Inflammatory macrophage treated with lipopolysaccharide for 1 hour (primary cell): ENCODE measurements at regions not wholly inside any gene's neighbourhood (a gene's known extent, or its start where the extent isn't known, plus 50 kb on each side); places are given as distances from the start of the nearest gene placed in this dataset.

Experiments
- DNase-seq, 2 donors: peaks; one replicate each; pipeline ENCODE4 v3.0.0-alpha.2; 2020 to 2022

DNA sequence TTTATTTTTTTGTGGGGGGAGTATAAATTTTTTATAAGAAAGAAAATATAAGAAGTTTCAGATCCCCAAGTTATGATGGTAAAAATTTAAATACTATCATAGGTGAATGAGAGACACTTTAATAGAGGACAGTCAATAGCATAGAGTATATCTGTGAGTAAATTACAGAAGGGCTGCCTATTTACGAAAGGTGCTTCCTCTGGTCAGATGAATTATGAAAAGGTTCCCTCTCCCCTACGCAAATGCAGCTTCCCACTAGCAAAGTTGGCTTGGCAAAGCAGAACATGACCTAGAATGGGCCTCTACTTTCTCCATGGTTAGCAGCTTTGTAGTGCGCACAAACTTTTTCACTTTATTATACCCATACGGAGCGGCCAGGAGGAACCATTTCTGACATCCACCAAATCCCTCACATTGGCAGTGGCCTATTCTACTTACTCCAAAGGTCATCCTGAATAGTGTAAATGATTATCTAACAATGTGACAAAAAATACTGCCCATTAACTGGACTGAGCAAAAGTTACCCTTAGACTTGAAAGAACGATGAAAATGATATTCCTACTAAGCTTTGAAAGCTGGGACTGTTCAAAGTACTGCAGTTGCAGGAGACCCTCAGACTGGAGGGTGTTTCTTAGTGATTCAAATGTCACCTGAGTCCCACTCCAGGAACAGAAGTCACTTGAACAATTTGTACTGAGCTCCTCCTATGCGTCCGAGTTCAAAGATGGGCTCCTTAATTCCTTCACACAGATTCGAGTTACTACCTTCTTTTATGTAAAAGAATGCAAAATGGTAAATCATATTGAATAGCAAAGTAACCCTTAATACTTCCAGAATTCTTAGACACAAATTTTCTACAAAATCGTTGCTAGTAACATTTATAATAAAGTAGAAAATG, 148.5 kb downstream of the NOL4 start:
- DNase-seq: no peak

DNA sequence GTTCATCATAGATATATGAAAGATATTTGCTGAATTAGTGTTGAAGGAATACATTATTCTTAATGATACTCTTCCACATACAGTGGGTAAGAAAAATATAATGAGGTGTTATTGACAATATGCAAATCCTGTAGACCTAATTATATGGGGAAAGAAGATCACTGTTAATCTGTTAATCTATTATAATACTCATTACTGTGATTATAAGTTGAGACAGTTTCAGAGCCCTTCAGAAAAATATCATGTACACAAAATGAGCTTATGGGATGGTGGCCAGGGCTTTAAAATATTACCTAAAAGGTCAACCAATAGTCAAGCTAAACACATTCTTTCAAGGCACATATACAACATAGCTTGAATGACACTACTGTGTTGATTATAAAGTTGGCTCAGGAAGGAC, 163.5 kb downstream of the NOL4 start:
- no peak for DNase-seq

DNA sequence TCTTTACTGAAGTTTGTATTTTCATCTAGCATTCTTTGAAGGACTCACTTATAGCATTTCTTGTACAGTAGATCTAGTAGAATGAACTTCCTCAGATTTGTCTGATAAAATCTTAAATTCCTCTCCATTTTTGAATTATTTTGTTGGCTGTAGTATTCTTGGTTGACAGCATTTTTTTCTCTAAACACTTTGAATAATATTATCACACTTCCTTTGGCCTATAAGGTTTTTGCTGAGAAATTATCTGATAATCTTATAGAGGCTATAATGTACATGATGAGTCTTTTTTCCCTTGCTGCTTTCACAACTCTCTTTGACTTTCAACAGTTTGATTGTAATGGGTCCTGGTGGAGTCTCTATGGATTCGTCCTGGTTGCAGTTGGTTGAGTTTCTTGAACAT, 169.5 kb downstream of the NOL4 start:
- no peak for DNase-seq

DNA sequence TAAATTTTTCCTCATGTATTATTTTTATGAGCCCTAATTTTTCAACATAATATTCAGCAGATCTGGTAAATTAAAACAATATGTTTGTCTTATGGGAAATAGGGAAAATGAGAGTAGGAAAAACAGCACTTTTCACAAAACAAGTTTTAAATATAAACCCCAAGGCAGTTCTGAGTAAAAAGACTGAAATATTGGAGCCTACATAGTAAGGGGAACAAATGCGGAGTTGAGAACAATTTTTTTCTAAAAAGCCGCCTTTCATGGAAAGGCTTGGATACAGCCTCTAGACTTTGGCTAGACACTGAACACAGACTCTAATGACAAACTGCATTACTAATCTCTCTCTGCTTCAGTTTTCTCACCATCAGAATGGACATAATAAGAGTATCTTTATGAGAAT, 174.1 kb downstream of the NOL4 start:
- no peak for DNase-seq

DNA sequence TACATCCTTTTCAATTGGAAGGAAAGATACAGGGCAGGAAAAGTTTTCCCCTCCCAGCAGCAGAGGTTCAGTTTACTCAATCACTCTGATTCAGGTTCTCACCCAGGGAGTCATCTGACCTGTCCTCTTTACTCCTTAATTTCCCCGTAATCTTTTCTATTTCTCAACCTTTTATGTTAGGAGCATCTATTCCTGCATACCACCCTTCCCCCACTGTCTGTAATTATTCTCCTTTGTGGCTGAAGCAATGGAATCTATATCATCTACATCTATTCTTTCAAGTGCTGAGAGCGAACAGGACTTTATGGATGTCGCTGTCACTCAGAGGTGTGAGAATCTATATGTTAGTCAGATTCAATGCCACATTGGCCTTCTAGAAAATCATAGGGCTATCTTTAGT, 175.2 kb downstream of the NOL4 start:
- no peak for DNase-seq

DNA sequence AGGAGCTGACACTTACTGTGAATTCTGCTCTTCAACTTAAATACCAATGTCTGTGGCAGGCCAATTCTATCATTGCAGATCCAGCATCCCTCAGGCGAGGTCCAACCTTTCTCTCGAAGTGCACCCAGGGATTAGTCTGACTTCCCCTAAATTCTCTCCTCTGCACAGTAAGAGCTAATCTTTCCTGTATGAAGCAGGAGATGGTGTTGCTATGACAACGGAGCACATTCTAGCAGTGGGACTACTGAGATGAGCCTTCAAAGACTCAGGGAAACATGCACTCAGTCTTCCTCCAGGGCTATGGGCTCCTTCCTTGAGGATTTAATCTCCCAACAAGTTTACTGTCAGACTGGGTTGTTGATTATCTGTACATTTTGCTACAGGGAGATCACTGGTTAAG, 176.3 kb downstream of the NOL4 start:
- DNase-seq: no peak

DNA sequence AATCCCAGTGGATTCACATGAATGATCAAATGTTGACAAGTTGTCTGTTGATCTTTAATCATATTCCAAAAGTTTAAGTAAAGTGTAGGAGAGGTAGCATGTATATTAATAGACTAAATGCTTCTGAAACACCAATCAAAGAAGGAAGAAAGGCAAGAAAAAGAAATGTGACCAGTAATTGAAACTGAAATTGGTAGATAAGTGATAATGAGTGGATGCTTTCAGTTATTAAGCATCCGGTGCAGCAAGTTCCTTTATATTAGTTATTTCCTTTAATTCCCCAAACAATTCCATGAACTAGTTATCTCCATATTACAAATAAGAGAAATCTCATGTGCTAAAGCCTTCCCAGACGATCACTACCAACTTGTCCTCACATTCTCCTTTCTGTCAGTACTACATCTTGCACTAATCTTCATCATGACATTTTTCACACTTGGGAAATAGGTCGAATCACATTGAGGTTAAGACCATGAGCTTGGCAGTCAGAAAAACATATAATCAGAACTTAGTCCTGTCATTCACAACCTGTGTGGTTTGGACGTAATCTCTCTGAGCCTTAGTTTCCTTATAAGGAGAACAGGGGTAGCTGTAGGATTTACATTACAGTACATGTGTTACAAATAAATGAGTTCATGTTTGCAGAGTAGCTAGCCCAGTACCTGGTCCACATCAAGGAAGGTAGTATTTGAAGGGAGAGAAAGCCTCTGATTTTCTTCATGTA, 182.1 kb downstream of the NOL4 start:
- no peak for DNase-seq

DNA sequence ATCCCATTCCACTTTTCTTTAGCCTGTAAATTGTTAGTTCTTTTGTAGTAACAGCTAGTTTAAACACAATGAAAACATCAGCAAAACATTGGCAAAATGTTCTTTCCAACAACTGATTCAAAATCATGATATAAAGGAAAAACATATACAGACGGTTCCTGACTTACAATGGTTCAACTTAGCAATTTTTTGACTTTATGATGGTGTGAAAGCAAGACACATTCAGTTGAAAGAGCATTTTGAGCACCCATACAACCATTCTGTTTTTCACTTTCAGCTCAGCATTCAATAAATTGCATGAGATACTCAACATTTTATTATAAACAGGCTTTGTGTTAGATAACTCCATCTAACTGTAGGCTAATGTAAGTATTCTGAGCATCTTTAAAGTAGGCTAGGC, 185.1 kb downstream of the NOL4 start:
- no peak for DNase-seq

DNA sequence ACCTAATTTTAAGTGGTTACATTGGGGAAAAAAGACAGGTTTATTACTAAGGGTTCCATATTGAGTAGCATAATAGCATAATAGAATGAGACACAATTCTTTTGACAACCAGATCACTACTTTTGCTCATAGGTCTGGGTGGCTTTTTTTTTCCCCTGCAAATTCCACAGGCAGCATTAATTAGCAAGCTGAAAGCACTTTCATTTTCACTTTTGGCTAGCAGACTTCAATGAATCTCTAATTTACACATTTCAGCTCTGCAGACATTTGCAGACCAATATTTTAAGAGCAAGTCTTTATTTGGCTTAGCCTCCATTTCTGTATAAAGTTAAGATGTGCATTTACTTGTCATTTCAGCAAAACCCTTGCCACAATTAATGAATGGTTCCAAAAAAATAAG, 185.5 kb downstream of the NOL4 start:
- no peak for DNase-seq

DNA sequence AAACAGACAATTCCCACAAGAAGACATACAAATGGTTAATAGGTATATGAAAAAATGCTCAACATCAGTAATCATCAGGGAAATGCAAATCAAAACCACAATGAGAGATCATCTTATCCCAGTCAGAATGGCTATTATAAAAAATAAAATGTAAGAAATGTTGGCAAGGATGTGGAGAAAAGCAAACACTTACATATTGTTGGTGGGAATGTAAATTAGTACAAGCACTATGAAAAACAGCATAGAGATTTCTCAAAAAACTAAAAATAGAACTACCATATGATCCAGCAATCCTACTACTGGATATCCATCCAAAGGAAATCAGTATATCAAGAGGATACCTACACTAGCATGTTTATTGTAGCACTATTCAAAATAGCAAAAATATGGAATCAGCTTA, 186.6 kb downstream of the NOL4 start:
- no peak for DNase-seq

DNA sequence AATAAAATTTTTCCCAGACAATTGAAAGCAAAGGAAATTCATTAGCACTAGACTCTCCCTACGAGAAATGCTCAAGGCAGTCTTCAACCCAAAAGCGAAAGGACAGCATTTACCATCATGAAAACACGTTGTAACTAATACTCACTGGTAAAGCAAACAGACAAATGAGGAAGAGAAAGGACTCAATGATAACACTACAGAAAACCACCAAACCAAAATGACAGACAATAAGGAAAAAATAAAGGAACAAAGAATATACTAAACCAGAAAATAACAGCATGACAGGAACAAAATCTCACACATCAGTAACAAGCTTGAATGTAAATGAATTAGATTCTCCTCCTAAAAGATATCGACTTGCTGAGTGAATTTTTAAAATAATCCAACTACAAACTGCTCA, 190.7 kb downstream of the NOL4 start:
- DNase-seq: no peak

DNA sequence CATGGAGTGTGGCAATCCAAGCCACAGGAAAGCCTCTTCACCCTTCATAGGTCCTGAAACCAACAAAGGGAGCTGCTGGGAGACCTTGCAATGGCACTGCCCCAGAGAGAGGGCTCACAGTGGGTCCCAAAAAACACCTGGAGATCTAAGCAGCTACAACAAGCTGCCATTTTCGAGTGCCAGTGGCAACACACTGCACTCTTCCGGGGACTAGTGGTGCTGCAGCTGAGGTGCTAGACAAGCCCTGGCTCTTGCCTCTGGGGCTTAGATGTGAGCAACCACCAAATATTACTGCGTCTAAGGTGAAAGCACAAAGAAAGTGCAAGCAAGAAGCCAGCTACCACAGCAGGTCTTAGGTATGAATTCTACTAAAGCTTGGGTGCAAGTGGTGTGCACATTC, 192.9 kb downstream of the NOL4 start:
- DNase-seq: no peak

DNA sequence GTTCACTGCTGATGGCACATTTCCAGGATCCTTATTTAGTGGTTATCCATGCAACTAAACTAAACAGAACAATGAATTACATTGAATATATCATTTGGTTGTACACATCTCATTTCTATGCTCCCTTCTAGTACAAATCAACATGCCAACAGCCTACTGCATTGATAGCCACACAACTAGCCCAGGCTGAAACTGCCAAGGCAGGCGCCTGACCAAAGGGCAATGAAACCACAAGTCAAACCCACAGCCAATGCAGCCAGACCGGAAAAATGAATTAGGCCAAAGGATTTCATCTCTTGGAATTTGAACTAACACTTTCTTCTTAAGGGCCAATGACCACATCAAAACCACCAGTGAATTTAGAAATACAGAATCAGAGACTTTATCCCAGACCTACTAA, 196.4 kb downstream of the NOL4 start:
- DNase-seq: no peak

DNA sequence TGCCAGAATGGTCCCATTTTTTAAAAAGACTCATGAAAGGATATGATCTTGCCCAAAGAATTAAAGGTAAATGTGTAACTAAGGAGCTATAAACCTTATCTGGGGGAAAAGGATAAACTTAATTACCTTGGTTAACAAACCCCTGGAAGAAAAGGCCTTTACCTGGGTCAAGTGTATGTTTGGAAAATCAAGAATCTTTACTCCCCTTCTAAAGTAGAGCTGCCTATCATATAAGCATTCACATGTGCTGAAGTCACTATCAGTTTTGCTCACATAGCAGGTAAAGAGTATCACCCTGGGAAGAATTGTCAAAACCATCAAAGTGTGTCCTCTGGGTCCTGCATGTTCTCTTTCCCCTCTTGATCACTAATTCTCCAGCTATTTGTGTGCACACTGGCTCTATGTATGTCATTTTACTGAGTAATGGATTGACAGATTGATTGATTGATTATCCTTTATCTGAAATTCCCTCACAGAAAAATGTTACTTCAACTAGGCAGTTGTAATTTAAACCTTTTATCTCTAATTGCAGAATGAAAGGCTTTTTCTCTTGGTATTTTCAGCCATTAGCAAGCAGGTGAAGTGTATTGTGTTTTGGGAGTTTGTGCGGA, 199.4 kb downstream of the NOL4 start:
- DNase-seq: no peak

DNA sequence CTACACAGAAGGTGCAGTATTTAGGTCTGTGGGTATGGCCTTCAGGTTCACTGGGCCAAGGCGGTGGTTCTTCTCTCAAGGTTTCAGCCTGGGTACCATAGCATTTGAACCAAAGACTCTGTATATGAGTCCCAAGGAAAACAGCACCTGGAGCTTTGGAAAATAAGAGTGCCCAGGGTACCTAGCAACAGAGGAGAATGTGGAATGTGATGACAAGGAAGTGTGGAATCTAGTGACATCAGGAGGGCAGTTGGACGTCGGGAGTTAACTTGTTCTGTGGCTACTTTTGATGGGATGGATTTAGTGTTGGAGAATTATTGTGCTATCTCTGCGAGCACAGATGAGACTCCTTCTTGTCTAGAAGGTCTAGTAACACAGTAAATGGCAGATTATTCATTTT, 201.2 kb downstream of the NOL4 start:
- DNase-seq: no peak

DNA sequence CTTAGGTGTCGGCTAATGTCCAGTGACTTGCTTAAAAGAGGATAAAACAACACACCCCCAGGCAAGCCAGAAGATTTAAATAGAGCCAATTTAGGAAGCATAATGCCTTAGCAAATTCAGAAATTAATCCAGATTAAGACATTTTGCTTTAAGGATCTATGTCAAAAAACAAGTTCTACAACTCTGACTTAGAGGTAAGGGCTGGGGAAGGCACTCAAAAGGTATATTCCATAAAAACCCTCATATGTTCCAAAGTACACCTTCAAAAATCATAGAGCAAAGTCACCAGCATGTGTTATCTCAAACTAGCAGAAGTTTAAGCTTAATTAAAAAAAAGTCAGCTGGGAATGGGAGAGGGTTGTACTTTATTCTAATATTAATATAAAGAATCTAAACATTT, 206.4 kb downstream of the NOL4 start:
- DNase-seq: no peak

DNA sequence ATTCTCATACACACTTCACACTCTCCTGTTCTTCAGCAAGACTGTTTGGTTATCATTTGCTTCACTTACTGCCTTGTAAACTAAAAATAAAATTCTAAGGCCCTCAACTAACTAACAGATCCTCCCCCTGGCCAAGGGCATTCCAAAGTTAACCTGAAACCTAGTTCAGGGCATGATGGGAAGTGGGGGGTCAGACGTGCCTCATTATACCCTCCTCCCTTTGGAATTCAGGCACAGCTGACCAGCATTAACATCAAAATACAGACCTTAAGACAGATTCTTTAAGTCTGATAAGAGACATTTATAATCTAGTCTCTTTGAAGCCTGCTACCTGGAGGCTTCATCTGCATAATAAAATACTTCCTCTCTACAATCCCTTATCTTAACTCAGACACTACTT, 221.0 kb downstream of the NOL4 start:
- DNase-seq: no peak

DNA sequence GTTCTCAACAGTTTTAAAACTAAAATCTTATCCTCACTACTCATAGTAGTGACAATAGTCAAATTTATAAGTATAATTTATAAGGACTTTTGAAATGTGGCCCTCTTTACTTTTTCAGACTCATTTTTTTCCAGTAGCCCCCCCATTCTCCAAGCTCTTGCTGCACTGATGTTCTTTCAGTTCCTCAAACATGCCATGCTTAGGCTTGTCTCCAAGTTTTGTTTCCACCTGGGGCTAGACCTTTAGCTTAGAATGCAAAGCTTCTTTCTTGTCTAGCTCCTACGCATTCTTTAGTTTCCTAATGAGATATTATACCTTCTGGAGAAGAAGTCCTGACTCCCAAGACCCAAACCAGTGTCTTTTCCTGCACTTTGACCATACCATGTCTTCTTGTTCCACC, 222.6 kb downstream of the NOL4 start:
- DNase-seq: no peak

DNA sequence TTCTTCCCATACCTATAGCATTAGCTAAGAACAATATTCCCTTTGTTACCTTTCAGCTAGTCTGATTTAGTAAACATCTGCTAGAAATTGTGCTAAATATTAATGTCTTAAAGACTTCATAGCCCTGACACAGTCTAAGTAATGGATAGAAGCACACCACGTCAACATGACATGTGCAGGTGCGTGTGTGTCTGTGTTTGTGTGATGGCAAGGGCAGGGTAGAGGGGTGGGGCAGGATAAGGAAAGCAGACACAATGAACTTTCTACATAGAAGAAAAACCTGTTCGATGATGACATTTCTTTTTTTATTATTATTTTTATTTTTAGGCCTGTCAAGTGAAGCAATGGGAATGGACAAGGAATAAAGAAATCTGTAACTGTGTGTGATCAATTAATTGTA, 223.3 kb downstream of the NOL4 start:
- DNase-seq: no peak

DNA sequence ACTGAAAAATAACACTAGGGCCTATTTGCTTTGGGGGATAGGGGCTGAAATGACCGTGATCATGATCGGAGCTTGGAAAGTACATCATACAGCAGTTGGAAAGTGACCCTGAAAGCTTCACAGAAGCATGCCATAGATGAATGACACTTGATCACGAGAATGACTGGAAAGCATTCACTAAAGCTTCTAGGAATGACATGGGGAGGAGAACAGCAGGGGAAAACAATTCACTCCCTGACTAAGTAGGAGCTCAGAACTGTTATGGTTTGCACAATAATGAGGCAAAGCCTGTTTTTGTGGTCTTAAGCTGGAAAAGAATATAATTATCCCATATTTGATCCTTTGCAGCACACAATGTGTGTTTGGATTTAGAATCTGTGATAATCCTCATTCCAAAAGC, 237.5 kb downstream of the NOL4 start:
- no peak for DNase-seq

DNA sequence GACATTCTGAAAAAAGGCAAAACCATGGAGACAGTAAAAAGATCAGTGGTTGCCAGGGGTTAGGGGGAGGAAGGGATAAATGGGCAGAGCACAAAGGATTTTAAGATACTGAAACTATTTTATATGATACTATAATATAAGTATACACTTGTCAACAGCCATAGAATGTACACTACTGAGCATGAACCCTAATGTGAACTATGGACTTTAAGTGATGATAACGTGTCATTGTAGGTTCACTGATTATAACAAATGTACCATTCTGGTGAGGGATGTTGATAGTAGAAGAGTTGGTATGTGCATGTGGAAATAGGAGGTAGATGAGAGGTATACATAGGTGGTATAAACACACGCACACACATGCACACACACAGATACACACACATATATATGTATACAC, 241.6 kb downstream of the NOL4 start:
- DNase-seq: no peak

DNA sequence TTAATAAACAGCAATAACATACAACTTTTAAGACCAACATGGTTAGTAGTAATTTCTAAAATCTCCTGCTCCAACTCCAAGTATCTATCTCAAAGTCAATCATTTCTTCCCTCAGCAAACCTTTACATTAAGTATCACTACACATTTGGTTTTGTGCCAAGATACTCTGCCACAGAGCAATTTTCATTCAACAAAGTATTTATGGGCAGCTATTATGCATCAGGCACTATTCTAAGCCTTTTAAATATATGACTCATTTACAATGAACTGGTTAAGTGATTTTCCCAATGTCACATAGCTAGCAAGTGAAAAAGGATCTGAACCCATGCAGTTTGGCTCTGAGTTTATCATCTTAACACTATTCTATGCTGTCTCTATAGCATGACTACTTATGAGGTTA, 264.3 kb downstream of the NOL4 start:
- no peak for DNase-seq

DNA sequence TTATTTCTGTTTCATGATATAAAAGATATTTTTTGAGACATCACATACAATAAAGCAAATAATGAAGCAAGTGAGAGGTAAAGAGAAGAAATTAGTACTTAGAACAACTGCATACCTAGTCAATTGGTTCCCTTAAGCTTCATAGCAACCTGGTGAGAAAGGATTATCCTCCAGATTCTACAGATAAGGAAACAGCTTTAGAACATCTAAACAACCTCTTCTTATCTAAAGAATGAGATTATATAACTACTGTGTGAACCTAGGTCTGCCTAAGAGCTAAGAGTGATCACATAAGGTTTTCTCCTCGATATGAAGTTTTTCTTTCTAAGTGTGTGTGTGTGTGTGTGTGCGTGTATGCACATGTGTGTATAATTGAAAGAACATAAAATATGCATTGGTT, 265.1 kb downstream of the NOL4 start:
- DNase-seq: no peak

DNA sequence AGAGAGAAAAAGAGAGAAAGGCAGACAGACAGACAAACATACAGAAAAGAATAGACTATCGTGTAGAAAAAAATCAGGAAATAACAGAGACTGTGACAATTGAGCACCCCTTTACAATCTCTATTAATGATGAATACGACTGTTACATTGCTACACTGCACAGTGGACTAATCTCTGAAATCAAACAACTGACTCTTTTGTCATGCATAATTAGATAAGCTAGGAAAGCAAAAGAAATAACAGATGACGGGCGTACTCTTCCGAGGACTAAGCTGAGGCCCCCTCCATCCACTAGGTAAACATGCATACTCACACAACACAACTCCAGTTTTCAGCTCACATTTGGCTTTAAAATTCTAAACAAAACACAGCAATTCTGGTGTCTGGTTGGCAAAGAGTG, 267.0 kb downstream of the NOL4 start:
- no peak for DNase-seq
